H1 (cell line): ENCODE measurements at regions not wholly inside any gene's neighbourhood (a gene's known extent, or its start where the extent isn't known, plus 50 kb on each side); places are given as distances from the start of the nearest gene placed in this dataset.

Experiments
- CTCF ChIA-PET: fragments of 300-600 bp; sonication (Branson Sonifier 250); formaldehyde crosslinking; loops from one replicate; lab custom pipeline; 2021; ENCODE audit not compliant: partially characterized antibody; lab: Charles Lee
- POLR2A ChIA-PET: fragments of 300-600 bp; sonication (Branson Sonifier 250); formaldehyde crosslinking; loops from one replicate; lab custom pipeline; 2021; ENCODE audit warnings: inconsistent platforms; ENCODE audit not compliant: partially characterized antibody; lab: Charles Lee
- DNase-seq, 2 experiments: peaks; one replicate each; pipeline versions ENCODE4 v3.0.0 to v3.0.0-alpha.2; 2010 to 2022; ENCODE audit warnings: low spot score in 2 of 2, low read depth in 1 of 2, mixed read lengths in 1 of 2
- FAIRE-seq: peaks from 2 replicates; lab custom pipeline; 2011; peaks lifted over from hg19 to GRCh38; lab: Jason Lieb, UNC
- H2AFZ ChIP-seq: 2 replicates; pipeline ENCODE4 v1.8.1; 2012; ENCODE audit warnings: low read length, inconsistent platforms
- H2AK5ac ChIP-seq: 2 replicates; pipeline ENCODE4 v1.6.1; 2013; ENCODE audit warnings: low read depth, low read length
- H2BK120ac ChIP-seq: replicated peaks from 2 replicates; pipeline ENCODE3; 2013; ENCODE audit warnings: low read depth, low read length, inconsistent platforms
- H2BK12ac ChIP-seq: 2 replicates; pipeline ENCODE4 v1.6.1; 2013; ENCODE audit warnings: low read depth, low read length
- H2BK15ac ChIP-seq: 2 replicates; pipeline ENCODE4 v1.6.1; 2013; ENCODE audit warnings: low read length
- H2BK20ac ChIP-seq: 2 replicates; pipeline ENCODE4 v1.6.1; 2013; ENCODE audit warnings: low read length
- H2BK5ac ChIP-seq: 2 replicates; pipeline ENCODE4 v1.6.1; 2013; ENCODE audit warnings: low read depth, low read length
- H3K14ac ChIP-seq: 2 replicates; pipeline ENCODE4 v1.6.1; 2013; ENCODE audit warnings: inconsistent platforms; ENCODE audit not compliant: insufficient read length
- H3K18ac ChIP-seq: 2 replicates; pipeline ENCODE4 v1.6.1; 2013; ENCODE audit warnings: low read length; ENCODE audit errors: extremely low read depth
- H3K23ac ChIP-seq: 2 replicates; pipeline ENCODE4 v1.6.1; 2013; ENCODE audit warnings: inconsistent platforms; ENCODE audit not compliant: insufficient read length
- H3K23me2 ChIP-seq: 2 replicates; pipeline ENCODE4 v1.6.1; 2013; ENCODE audit warnings: low read depth, low read length
- H3K27ac ChIP-seq: 2 replicates; pipeline ENCODE4 v1.6.1; 2011; ENCODE audit warnings: low read depth, low read length, inconsistent platforms
- H3K27me3 ChIP-seq, 4 experiments: replicated peaks in 1 of 4; 1 replicate in 1 of 4; 2 replicates in 3 of 4; pipeline versions ENCODE4 v1.6.1 to v1.8.1; 2011 to 2013; ENCODE audit warnings: low read length in 3 of 4, mild to moderate bottlenecking in 3 of 4, inconsistent platforms in 2 of 4, mixed read lengths in 2 of 4, moderate library complexity in 1 of 4; ENCODE audit not compliant: control insufficient read depth in 3 of 4, insufficient read depth in 3 of 4; ENCODE audit errors: extremely low read depth in 1 of 4
- H3K36me3 ChIP-seq, 4 experiments: 2 replicates each; pipeline versions ENCODE4 v1.6.1 to v1.8.1; 2011 to 2013; ENCODE audit warnings: mild to moderate bottlenecking in 4 of 4, low read length in 3 of 4, moderate library complexity in 2 of 4, control low read depth in 1 of 4, inconsistent platforms in 1 of 4; ENCODE audit not compliant: insufficient read depth in 4 of 4, control insufficient read depth in 2 of 4
- H3K4ac ChIP-seq: replicated peaks from 2 replicates; pipeline ENCODE3; 2013; ENCODE audit warnings: low read length, low read depth, mixed read lengths, inconsistent platforms; ENCODE audit not compliant: insufficient read length
- H3K4me1 ChIP-seq, 4 experiments: replicated peaks in 1 of 4; 1 replicate in 1 of 4; 2 replicates in 3 of 4; pipeline versions ENCODE4 v1.6.1 to v1.8.1; 2011 to 2013; ENCODE audit warnings: low read length in 3 of 4, inconsistent platforms in 2 of 4, mixed read lengths in 1 of 4; ENCODE audit not compliant: insufficient read depth in 4 of 4, control insufficient read depth in 3 of 4
- H3K4me2 ChIP-seq, 2 experiments: 2 replicates each; pipeline versions ENCODE4 v1.6.1 to v1.8.1; 2011 to 2013; ENCODE audit warnings: low read depth in 2 of 2, low read length in 2 of 2, control low read depth in 1 of 2, inconsistent platforms in 1 of 2, mild to moderate bottlenecking in 1 of 2; ENCODE audit not compliant: insufficient read depth in 1 of 2
- H3K4me3 ChIP-seq, 4 experiments: fragments of 200-600, 300-600 bp in 1 of 4; sonication (generic), shearing (Covaris generic), sonication (Bioruptor Twin) in 1 of 4; 2 replicates each; pipeline versions ENCODE4 v1.5.1 to v1.8.1; 2011 to 2016; ENCODE audit warnings: low read length in 4 of 4, low read depth in 3 of 4, control low read depth in 2 of 4, inconsistent platforms in 2 of 4, mild to moderate bottlenecking in 2 of 4, mixed read lengths in 1 of 4, moderate library complexity in 1 of 4; ENCODE audit not compliant: insufficient read depth in 2 of 4; ENCODE audit errors: extremely low read depth in 1 of 4
- H3K56ac ChIP-seq: replicated peaks from 2 replicates; pipeline ENCODE3; 2013; ENCODE audit warnings: low read depth, mild to moderate bottlenecking, mixed read lengths, low read length, inconsistent platforms; ENCODE audit not compliant: insufficient read length
- H3K79me1 ChIP-seq: 2 replicates; pipeline ENCODE4 v1.6.1; 2013; ENCODE audit warnings: low read depth, low read length, control low read depth
- H3K79me2 ChIP-seq, 2 experiments: 2 replicates each; pipeline versions ENCODE4 v1.6.1 to v1.8.1; 2012 to 2013; ENCODE audit warnings: low read length in 2 of 2, mild to moderate bottlenecking in 2 of 2, inconsistent platforms in 1 of 2; ENCODE audit not compliant: insufficient read depth in 2 of 2, control insufficient read depth in 1 of 2
- H3K9ac ChIP-seq, 4 experiments: replicated peaks in 1 of 4; 1 replicate in 1 of 4; 2 replicates in 3 of 4; pipeline versions ENCODE4 v1.6.1 to v1.8.1; 2011 to 2013; ENCODE audit warnings: low read depth in 3 of 4, low read length in 3 of 4, control low read depth in 2 of 4, mild to moderate bottlenecking in 2 of 4, moderate library complexity in 2 of 4, inconsistent platforms in 1 of 4; ENCODE audit errors: extremely low read depth in 1 of 4
- H3K9me3 ChIP-seq, 2 experiments: 2 replicates each; pipeline versions ENCODE4 v1.6.1 to v1.8.1; 2012 to 2013; ENCODE audit warnings: mild to moderate bottlenecking in 2 of 2, moderate library complexity in 2 of 2, control low read depth in 1 of 2, inconsistent platforms in 1 of 2, low read depth in 1 of 2, low read length in 1 of 2, mixed read lengths in 1 of 2; ENCODE audit not compliant: insufficient read depth in 2 of 2
- H4K20me1 ChIP-seq, 2 experiments: replicated peaks in 1 of 2; 2 replicates each; pipeline versions ENCODE3 to v1.8.1; 2011 to 2013; ENCODE audit warnings: inconsistent platforms in 2 of 2, low read length in 2 of 2, mild to moderate bottlenecking in 1 of 2; ENCODE audit not compliant: insufficient read depth in 2 of 2, control insufficient read depth in 1 of 2
- H4K5ac ChIP-seq: 2 replicates; pipeline ENCODE4 v1.6.1; 2013; ENCODE audit warnings: low read length, low read depth, mixed read lengths, inconsistent platforms; ENCODE audit not compliant: insufficient read length
- H4K8ac ChIP-seq: 2 replicates; pipeline ENCODE4 v1.8.0; 2013; ENCODE audit warnings: mild to moderate bottlenecking, moderate library complexity, low read length, inconsistent platforms; ENCODE audit not compliant: insufficient read depth; ENCODE audit errors: extremely low read depth
- H4K91ac ChIP-seq: replicated peaks from 2 replicates; pipeline ENCODE3; 2013; ENCODE audit warnings: low read length, mixed read lengths, inconsistent platforms; ENCODE audit not compliant: insufficient read length
- WGBS, 2 experiments: shearing (Covaris generic) in 1 of 2; methylation state at CpG; one replicate each; pipeline versions ENCODE4 v1.1.6 to v1.1.7; 2013 to 2015; ENCODE audit warnings: low lambda C conversion rate in 2 of 2, mixed read lengths in 2 of 2, inconsistent platforms in 1 of 2, low coverage in 1 of 2, missing lambda C conversion rate in 1 of 2; ENCODE audit not compliant: insufficient replicate concordance in 2 of 2, insufficient coverage in 1 of 2, insufficient read length in 1 of 2; ENCODE audit errors: extremely low coverage in 1 of 2, missing lambda C conversion rate in 1 of 2; 5-methylcytosine and 5-hydroxymethylcytosine counted together

- no peak overlapping the region for H3K18ac ChIP-seq
- H3K9ac ChIP-seq, result no peak overlapping the region
- no peak for FAIRE-seq
- 0 out of 2 replicates have a peak overlapping the region, but pooled peaks have one; percentile 24 for H2AFZ ChIP-seq
- H3K27ac ChIP-seq, result no peak overlapping the region
- H2AK5ac ChIP-seq, result no peak overlapping the region
- H3K23ac ChIP-seq, result no peak overlapping the region
- H4K91ac ChIP-seq, result no peak overlapping the region
- H2BK12ac ChIP-seq, result no peak overlapping the region
- no peak overlapping the region for H3K4me2 ChIP-seq
- no peaks in the 10 kb centered on the region for H3K79me1 ChIP-seq
- no peak overlapping the region for H3K56ac ChIP-seq
- no peak overlapping the region for H2BK15ac ChIP-seq
- POLR2A ChIA-PET, result no interaction called here
- CTCF ChIA-PET, result interaction anchor here (0.6 to 2.2 kb wide), 3 partner anchors 26 to 131 kb away, joined by 3 to 10 read pairs (median 3); no protein-coding TSS in a partner anchor
- WGBS, 2 experiments, result 90% methylated on average over 4 of the region's 4 CpGs; no CpG with 5 or more reads in 1 of the 2 experiments
- no peak overlapping the region for H3K4me3 ChIP-seq
- H3K4ac ChIP-seq, result no peak overlapping the region
- H4K5ac ChIP-seq, result no peak overlapping the region
- no peak for DNase-seq
- H2BK120ac ChIP-seq, result no peak overlapping the region
- H3K14ac ChIP-seq, result no peak overlapping the region
- no peaks in the 10 kb centered on the region for H3K79me2 ChIP-seq
- no peaks in the 10 kb centered on the region; the same call in 1 of the 2 replicates for H3K23me2 ChIP-seq
- H3K27me3 ChIP-seq, result no peaks in the 10 kb centered on the region
- H3K36me3 ChIP-seq, result no peaks in the 10 kb centered on the region
- H2BK5ac ChIP-seq, result no peak overlapping the region
- no peaks in the 10 kb centered on the region for H4K20me1 ChIP-seq
- no peak overlapping the region for H4K8ac ChIP-seq
- H2BK20ac ChIP-seq, result no peak overlapping the region
- no peaks in the 10 kb centered on the region for H3K4me1 ChIP-seq
- H3K9me3 ChIP-seq, result peaks cover 5 to 11% of the 10 kb centered on the region in 2 experiments; a peak in 3 of 4 replicates
These were observed 198.5 kb downstream of the ADGRG6 start for GRCh38 chr6:142500250-142500786.
